ENCODE measurements at regions not wholly inside any gene's neighbourhood (a gene's known extent, or its start where the extent isn't known, plus 50 kb on each side); places are given as distances from the start of the nearest gene placed in this dataset.

GRCh38 chr1:22352896-22353295 lies 98.8 kb upstream of the ZBTB40 start:
- TF ChIP-seq CTCF (IDR thresholded peaks at IDR 0.05) (no peak), ZFX (IDR thresholded peaks at IDR 0.05; ENCODE audit: borderline replicate concordance) (no peak)
